Adrenal gland (tissue), 9 donors: ENCODE measurements at regions not wholly inside any gene's neighbourhood (a gene's known extent, or its start where the extent isn't known, plus 50 kb on each side); places are given as distances from the start of the nearest gene placed in this dataset.
A peak's percentile ranks its signal among the peaks of the same experiment; 100 is the strongest.

Experiments used
- DNase-seq, 7 donors: peaks; one replicate each; pipeline ENCODE4 v3.0.0-alpha.2; 2019 to 2020
- H3K27ac ChIP-seq, 5 donors: fragments of 200-600 bp; sonication (generic) in 4 of 5; 1 replicate in 3 of 5; 2 replicates in 2 of 5; pipeline versions ENCODE4 v1.5.1 to v1.8.0; 2016 to 2020; ENCODE audit warnings: mild to moderate bottlenecking in 1 of 5
- H3K27me3 ChIP-seq: fragments of 200-600 bp; 2 replicates; pipeline ENCODE4 v1.8.0; 2021
- H3K36me3 ChIP-seq, 2 donors: fragments of 200-600 bp; replicated peaks in 1 of 2; 1 replicate in 1 of 2; 2 replicates in 1 of 2; pipeline versions ENCODE4 v1.5.1 to v1.8.0; 2018 to 2022
- H3K4me1 ChIP-seq, 2 donors: fragments of 200-600 bp; replicated peaks in 1 of 2; 1 replicate in 1 of 2; 2 replicates in 1 of 2; pipeline versions ENCODE4 v1.5.1 to v1.8.0; 2018 to 2021
- H3K4me3 ChIP-seq, 4 donors: fragments of 200-600 bp; sonication (generic) in 3 of 4; one replicate each; pipeline ENCODE4 v1.5.1; 2016 to 2018
- H3K9me3 ChIP-seq, 3 donors: fragments of 200-600 bp; sonication (generic) in 1 of 3; replicated peaks in 1 of 3; 1 replicate in 2 of 3; 2 replicates in 1 of 3; pipeline versions ENCODE4 v1.5.1 to v1.8.0; 2016 to 2021
- POLR2A ChIP-seq, 2 donors: fragments of 450-650 bp; IDR thresholded peaks; one replicate each; pipeline ENCODE4 v1.6.1; 2017; ENCODE audit warnings: antibody characterized with exemption in 2 of 2, mild to moderate bottlenecking in 2 of 2, moderate library complexity in 1 of 2
- WGBS, 4 donors: extraction: QIAGEN DNeasy Blood & Tissue Kit in 2 of 4; methylation state at CpG; one replicate each; pipeline versions ENCODE4 v1.1.5 to v1.1.7; 2013 to 2017; 5-methylcytosine and 5-hydroxymethylcytosine counted together
- intact Hi-C, 2 donors: fragments of 100-400 bp; cut with DNase I; formaldehyde crosslinking; loops; one replicate each; pipeline versions ENCODE4 v1.14.1 to v1.15.0; 2022 to 2023
- TF ChIP-seq, protein P1 (sequence below), 6 experiments: fragments of 450-650 bp in 4 of 6; fragments of 200-600 bp in 2 of 6; sonication (generic) in 1 of 6; IDR thresholded peaks; 1 replicate in 5 of 6; 2 replicates in 1 of 6; pipeline versions ENCODE4 v1.5.1 to v1.8.0; 2016 to 2021; ENCODE audit warnings: antibody characterized with exemption in 6 of 6, mild to moderate bottlenecking in 2 of 6, moderate library complexity in 1 of 6
- donor health status: healthy with polysubstance abuse.
- donor health status: Bipolar disorder and iron deficiency.
- donor health status: DM: yes; HTN: yes; CAD: no.
- donor health status: DM: no; HTN: no; CAD: no.
- donor health status: DM: no; HTN: no; CAD: no.

DNA sequence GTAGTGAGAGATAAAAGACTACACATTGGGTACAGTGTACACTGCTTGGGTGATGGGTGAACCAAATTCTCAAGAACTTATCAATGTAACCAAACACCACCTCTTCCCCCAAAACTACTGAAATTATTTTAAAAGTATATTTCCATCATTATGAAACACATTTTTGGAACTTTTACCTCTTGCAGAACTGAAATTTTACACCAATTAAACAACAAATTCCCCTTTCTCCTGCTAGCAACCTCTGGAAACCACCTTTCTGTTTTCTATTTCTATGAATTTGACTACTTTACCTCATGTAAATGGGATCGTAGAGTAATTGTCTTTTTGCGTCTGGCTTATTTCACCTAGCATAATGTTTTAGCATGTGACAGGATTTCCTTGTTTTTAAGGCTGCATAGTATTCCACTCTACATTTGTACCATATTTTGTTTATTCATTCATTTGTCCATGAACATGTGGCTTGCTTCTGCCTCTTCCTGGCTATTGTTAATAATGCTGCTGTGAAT is 149.9 kb upstream of the PHACTR1 start:
- Histone ChIP-seq H3K4me3 (no peak overlapping the region), H3K27me3 (no peaks in the 10 kb centered on the region), H3K27ac (no peak overlapping the region), H3K9me3 (no peaks in the 10 kb centered on the region), H3K4me1 (peaks cover 6 to 14% of the 10 kb centered on the region in 2 donors), H3K36me3 (no peaks in the 10 kb centered on the region)
- TF ChIP-seq, protein P1, sequence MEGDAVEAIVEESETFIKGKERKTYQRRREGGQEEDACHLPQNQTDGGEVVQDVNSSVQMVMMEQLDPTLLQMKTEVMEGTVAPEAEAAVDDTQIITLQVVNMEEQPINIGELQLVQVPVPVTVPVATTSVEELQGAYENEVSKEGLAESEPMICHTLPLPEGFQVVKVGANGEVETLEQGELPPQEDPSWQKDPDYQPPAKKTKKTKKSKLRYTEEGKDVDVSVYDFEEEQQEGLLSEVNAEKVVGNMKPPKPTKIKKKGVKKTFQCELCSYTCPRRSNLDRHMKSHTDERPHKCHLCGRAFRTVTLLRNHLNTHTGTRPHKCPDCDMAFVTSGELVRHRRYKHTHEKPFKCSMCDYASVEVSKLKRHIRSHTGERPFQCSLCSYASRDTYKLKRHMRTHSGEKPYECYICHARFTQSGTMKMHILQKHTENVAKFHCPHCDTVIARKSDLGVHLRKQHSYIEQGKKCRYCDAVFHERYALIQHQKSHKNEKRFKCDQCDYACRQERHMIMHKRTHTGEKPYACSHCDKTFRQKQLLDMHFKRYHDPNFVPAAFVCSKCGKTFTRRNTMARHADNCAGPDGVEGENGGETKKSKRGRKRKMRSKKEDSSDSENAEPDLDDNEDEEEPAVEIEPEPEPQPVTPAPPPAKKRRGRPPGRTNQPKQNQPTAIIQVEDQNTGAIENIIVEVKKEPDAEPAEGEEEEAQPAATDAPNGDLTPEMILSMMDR (IDR thresholded peaks at IDR 0.05), result no peak
- TF ChIP-seq POLR2A (IDR thresholded peaks at IDR 0.05), result no peak
- intact Hi-C loops, result no loop called here
- 94 to 98% (median 95%) methylated on average over 2 of the region's 2 CpGs for WGBS, 4 donors
- no peak for DNase-seq

DNA sequence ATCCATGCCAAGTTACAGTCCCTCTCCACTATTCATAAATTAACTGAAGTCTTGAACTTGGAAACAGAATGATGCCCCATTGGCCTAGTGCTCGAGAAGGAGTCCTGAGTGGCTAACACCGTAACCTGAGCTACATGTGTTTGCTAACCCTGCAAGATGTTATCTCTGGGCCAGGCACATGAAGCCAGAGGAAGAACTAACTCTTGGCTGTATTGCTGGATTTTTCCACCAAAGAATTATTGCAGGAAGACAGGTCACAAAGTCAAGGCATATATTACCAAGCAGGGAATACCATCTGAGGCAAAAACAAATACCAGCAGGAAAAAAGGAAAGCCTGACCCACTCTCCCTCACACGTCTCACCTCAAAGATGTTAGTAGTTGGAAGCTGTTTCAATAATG is 148.9 kb upstream of the PHACTR1 start:
- no peak overlapping the region for H3K27ac ChIP-seq
- no peaks in the 10 kb centered on the region for H3K9me3 ChIP-seq
- peak in 1 of 7 donors; percentile 56 for DNase-seq
- H3K36me3 ChIP-seq, result no peaks in the 10 kb centered on the region
- H3K4me3 ChIP-seq, result no peak overlapping the region
- no peak for TF ChIP-seq POLR2A (IDR thresholded peaks at IDR 0.05)
- TF ChIP-seq, protein P1 (IDR thresholded peaks at IDR 0.05), result no peak
- 65 to 69% (median 65%) methylated on average over 3 of the region's 3 CpGs for WGBS, 4 donors
- intact Hi-C loops, result no loop called here
- H3K27me3 ChIP-seq, result no peaks in the 10 kb centered on the region
- peaks cover 6 to 14% of the 10 kb centered on the region in 2 donors for H3K4me1 ChIP-seq

DNA sequence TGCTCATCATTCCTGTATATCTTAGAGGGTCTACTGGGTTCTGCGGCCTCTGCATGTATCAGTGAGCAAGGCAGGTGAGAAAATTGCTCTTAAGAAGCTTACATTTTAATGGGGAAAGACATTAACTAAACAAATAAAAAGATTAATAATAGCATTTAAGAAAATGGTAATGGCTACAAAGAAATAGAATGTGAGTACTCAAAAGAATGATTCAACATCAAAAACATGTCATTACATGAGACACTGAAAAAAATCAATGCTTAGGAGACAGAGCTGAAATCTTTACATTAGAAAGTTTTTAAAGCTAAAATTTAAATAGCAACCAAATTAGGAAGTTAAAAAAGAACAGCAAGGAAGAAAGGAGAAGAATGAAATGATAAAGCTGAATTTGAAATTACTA is 146.9 kb upstream of the PHACTR1 start:
- H3K4me1 ChIP-seq, result peaks cover 14 to 20% of the 10 kb centered on the region in 2 donors
- intact Hi-C loops, result no loop called here
- no peaks in the 10 kb centered on the region for H3K36me3 ChIP-seq
- peak overlapping the region in 2 of 5 donors; percentile 13 to 51 for H3K27ac ChIP-seq
- H3K27me3 ChIP-seq, result no peaks in the 10 kb centered on the region
- no peak overlapping the region for H3K4me3 ChIP-seq
- DNase-seq, result no peak
- 90 to 98% (median 92%) methylated on average over 1 of the region's 1 CpG for WGBS, 4 donors
- H3K9me3 ChIP-seq, result no peaks in the 10 kb centered on the region
- TF ChIP-seq POLR2A (IDR thresholded peaks at IDR 0.05), result no peak
- TF ChIP-seq, protein P1 (IDR thresholded peaks at IDR 0.05), result no peak

DNA sequence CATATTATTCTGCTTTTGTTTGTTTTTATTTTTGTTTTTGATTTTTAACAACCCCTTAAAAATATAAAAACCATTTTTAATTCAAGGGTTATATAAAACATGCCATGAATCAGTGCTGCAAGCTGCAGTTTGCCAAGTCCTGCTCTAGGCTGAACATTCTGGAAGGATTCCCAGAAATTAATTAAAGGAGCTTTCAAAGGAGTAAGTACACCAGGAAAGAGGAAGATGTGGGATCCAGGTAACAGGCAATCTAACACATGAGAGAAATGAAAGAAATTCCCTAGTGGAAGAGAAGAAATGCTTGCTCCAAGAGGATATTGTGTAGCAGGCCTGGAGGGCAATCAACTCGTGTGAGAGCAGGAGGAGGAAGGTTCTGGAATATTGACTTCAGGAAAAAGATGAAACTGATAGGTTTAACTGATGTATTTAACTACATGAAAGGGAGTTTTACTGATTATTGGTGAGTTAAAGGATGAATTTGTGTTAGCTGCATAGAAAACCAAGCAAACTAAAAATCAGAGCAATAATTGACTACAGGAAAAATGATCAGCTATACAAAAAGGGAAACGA is 146.0 kb upstream of the PHACTR1 start:
- DNase-seq, result peak in 4 of 7 donors; percentile 36 to 62 (median 39)
- WGBS, 4 donors, result 67 to 74% (median 67%) methylated on average over 2 of the region's 2 CpGs
- intact Hi-C loops, result no loop called here
- TF ChIP-seq, protein P1 (IDR thresholded peaks at IDR 0.05), result no peak
- TF ChIP-seq POLR2A (IDR thresholded peaks at IDR 0.05), result no peak
- Histone ChIP-seq H3K27me3 (no peaks in the 10 kb centered on the region), H3K9me3 (no peaks in the 10 kb centered on the region), H3K4me1 (peaks cover 14 to 20% of the 10 kb centered on the region in 2 donors), H3K4me3 (no peak overlapping the region), H3K36me3 (no peaks in the 10 kb centered on the region), H3K27ac (peak overlapping the region in 2 of 5 donors; percentile 13 to 51)
